HL-60 (cell line): ENCODE measurements at regions not wholly inside any gene's neighbourhood (a gene's known extent, or its start where the extent isn't known, plus 50 kb on each side); places are given as distances from the start of the nearest gene placed in this dataset.

Experiments
- GABPA ChIP-seq: IDR thresholded peaks from 2 replicates; pipeline ENCODE4 v1.6.1; 2012; ENCODE audit warnings: low read depth
- POLR2AphosphoS5 ChIP-seq: IDR thresholded peaks from 2 replicates; pipeline ENCODE4 v1.6.1; 2012; ENCODE audit warnings: low read depth
- TF ChIP-seq, protein P1 (sequence below): IDR thresholded peaks from 2 replicates; pipeline ENCODE4 v1.6.1; 2012; ENCODE audit warnings: low read depth; ENCODE audit not compliant: insufficient replicate concordance
- TF ChIP-seq, protein P2 (sequence below): IDR thresholded peaks from one replicate; pipeline ENCODE4 v1.5.1; 2011; ENCODE audit warnings: low read length, control low read depth, inconsistent platforms; ENCODE audit not compliant: insufficient read depth

DNA sequence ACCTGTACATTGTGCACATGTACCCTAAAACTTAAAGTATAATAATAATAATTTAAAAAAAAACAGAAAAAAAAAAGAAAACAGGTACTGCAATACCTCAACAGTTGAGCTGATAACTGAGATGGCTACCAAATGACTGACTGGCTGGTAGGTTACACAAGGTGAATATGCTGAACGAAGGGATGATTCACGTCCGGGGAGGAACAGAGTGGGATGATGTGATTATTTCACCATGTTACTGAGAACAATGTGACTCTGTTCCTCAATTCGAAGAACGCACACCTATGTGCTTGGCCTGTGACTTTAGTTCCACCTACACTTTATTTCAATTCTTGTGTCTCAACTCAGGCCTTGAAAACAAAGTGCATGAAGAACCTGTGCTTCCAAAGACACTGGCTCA, 111.7 kb downstream of the CXXC4 start:
- TF ChIP-seq, protein P1, sequence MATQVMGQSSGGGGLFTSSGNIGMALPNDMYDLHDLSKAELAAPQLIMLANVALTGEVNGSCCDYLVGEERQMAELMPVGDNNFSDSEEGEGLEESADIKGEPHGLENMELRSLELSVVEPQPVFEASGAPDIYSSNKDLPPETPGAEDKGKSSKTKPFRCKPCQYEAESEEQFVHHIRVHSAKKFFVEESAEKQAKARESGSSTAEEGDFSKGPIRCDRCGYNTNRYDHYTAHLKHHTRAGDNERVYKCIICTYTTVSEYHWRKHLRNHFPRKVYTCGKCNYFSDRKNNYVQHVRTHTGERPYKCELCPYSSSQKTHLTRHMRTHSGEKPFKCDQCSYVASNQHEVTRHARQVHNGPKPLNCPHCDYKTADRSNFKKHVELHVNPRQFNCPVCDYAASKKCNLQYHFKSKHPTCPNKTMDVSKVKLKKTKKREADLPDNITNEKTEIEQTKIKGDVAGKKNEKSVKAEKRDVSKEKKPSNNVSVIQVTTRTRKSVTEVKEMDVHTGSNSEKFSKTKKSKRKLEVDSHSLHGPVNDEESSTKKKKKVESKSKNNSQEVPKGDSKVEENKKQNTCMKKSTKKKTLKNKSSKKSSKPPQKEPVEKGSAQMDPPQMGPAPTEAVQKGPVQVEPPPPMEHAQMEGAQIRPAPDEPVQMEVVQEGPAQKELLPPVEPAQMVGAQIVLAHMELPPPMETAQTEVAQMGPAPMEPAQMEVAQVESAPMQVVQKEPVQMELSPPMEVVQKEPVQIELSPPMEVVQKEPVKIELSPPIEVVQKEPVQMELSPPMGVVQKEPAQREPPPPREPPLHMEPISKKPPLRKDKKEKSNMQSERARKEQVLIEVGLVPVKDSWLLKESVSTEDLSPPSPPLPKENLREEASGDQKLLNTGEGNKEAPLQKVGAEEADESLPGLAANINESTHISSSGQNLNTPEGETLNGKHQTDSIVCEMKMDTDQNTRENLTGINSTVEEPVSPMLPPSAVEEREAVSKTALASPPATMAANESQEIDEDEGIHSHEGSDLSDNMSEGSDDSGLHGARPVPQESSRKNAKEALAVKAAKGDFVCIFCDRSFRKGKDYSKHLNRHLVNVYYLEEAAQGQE: no peak
- TF ChIP-seq POLR2AphosphoS5 (no peak), GABPA (no peak)
- TF ChIP-seq, protein P2, sequence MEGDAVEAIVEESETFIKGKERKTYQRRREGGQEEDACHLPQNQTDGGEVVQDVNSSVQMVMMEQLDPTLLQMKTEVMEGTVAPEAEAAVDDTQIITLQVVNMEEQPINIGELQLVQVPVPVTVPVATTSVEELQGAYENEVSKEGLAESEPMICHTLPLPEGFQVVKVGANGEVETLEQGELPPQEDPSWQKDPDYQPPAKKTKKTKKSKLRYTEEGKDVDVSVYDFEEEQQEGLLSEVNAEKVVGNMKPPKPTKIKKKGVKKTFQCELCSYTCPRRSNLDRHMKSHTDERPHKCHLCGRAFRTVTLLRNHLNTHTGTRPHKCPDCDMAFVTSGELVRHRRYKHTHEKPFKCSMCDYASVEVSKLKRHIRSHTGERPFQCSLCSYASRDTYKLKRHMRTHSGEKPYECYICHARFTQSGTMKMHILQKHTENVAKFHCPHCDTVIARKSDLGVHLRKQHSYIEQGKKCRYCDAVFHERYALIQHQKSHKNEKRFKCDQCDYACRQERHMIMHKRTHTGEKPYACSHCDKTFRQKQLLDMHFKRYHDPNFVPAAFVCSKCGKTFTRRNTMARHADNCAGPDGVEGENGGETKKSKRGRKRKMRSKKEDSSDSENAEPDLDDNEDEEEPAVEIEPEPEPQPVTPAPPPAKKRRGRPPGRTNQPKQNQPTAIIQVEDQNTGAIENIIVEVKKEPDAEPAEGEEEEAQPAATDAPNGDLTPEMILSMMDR: no peak
